AG04449 (cell line): ENCODE measurements at regions not wholly inside any gene's neighbourhood (a gene's known extent, or its start where the extent isn't known, plus 50 kb on each side); places are given as distances from the start of the nearest gene placed in this dataset.
A peak's percentile ranks its signal among the peaks of the same experiment; 100 is the strongest.
"Not testable (repeated sequence)": the region's sequence is repeated elsewhere in the genome, so short reads cannot be mapped to it uniquely, and the experiment has no call there.

Experiments used
- CTCF ChIA-PET: fragments of 350-600 bp; formaldehyde crosslinking; extraction: SDS; loops from one replicate; lab custom pipeline; 2021; ENCODE audit warnings: antibody characterized with exemption; lab: Yijun Ruan, JAX
- POLR2A ChIA-PET: fragments of 400-600, 350-600 bp; formaldehyde crosslinking; extraction: SDS; loops from one replicate; lab custom pipeline; 2020; ENCODE audit warnings: antibody characterized with exemption, inconsistent platforms; lab: Yijun Ruan, JAX
- DNase-seq: peaks from one replicate; pipeline ENCODE4 v3.0.0-alpha.2; 2010; ENCODE audit warnings: low read depth, low spot score
- H3K4me3 ChIP-seq: 2 replicates; pipeline ENCODE4 v1.5.1; 2011; ENCODE audit warnings: low read depth, mild to moderate bottlenecking, control low read depth, low read length
- TF ChIP-seq, protein P1 (sequence below): IDR thresholded peaks from one replicate; pipeline ENCODE4 v1.5.1; 2011; ENCODE audit warnings: mild to moderate bottlenecking, moderate library complexity, low read length, control low read depth, inconsistent platforms; ENCODE audit not compliant: insufficient read depth; ENCODE audit errors: missing control alignments

DNA sequence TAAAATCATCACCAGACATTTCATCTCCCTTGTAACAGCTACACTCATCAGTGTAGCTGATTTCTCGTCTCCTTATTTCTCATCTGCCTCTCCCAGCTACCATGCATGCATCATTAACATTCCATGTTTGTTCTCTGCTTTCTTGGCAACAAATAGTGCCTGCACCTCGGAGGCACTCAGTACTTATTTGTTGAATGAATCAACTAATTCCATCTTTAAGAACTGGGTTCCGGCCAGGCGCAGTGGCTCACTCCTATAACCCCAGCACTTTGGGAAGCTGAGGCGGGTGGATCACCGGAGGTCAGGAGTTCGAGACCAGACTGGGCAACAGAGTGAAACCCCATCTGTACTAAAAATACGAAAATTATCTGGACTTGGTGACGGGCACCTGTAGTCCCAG lies 63.9 kb upstream of the GTF3A start:
- no peak overlapping the region for H3K4me3 ChIP-seq
- TF ChIP-seq, protein P1, sequence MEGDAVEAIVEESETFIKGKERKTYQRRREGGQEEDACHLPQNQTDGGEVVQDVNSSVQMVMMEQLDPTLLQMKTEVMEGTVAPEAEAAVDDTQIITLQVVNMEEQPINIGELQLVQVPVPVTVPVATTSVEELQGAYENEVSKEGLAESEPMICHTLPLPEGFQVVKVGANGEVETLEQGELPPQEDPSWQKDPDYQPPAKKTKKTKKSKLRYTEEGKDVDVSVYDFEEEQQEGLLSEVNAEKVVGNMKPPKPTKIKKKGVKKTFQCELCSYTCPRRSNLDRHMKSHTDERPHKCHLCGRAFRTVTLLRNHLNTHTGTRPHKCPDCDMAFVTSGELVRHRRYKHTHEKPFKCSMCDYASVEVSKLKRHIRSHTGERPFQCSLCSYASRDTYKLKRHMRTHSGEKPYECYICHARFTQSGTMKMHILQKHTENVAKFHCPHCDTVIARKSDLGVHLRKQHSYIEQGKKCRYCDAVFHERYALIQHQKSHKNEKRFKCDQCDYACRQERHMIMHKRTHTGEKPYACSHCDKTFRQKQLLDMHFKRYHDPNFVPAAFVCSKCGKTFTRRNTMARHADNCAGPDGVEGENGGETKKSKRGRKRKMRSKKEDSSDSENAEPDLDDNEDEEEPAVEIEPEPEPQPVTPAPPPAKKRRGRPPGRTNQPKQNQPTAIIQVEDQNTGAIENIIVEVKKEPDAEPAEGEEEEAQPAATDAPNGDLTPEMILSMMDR = no peak
- POLR2A ChIA-PET = no interaction called here
- no peak for DNase-seq
- CTCF ChIA-PET = interaction anchor here (0.6 to 10.8 kb wide), 27 partner anchors 11 to 654 kb away, joined by 3 to 457 read pairs (median 9); partner anchors contain the start of gene URAD

DNA sequence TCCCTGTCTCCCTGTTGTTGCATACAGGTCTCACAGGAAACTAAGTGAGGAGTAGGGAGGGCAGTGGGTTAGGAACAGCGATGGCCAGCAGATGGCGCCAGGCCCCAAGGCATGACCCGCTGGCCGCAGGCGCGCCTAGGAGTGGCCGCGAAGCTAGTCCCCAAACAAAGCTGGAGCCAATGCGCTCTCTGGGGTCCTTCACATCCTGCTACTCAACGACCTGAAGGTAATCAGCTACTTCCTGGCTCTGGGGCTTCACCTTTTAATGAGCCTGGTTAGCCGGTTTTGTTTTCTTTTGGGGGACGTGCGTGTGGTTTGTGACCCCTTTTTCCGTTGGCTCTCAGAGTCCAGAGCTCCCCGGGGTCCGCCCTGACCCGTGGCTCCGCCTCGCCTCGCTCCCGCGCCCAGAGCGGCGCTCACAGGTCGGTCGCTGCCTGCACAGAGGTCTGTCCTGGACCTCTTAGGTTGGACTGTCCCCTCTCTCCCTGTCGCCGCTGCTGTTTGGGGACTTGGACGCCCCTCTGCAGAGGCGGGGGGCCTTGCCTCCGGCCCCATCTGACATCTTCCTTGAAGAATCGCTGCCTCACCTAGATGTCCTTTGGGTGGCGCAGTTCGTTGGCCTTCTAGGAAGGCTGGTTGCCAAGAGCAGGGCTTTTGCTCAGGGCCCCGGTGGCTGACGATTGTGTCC lies 62.2 kb upstream of the GTF3A start:
- POLR2A ChIA-PET = no interaction called here
- DNase-seq = no peak
- H3K4me3 ChIP-seq = peak overlapping the region; percentile 64
- TF ChIP-seq, protein P1 = peak; percentile 97
- CTCF ChIA-PET = interaction anchor here (0.6 to 10.8 kb wide), 72 partner anchors 8 to 1949 kb away, joined by 3 to 457 read pairs (median 4); partner anchors contain the start of genes GTF3A, MTIF3 and URAD

DNA sequence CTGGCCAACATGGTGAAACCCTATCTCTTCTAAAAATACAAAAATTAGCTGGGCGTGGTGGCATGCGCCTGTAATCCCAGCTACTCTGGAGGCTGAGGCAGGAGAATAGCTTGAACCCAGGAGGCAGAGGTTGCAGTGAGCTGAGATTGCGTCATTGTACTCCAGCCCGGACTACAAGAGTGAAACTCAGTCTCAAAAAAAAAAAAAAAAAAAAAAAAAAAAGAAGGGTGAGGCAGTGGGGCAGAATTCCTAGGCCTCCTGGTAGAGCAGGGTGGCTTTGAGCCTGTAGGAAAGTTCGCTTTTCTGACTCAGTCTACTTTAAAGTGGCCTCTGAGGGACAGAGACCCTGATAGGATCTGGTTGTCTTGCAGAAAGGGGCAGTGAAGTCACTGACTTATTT lies 60.8 kb upstream of the GTF3A start:
- H3K4me3 ChIP-seq, DNase-seq, POLR2A ChIA-PET: not testable (repeated sequence)
- CTCF ChIA-PET = interaction anchor here (2.3 to 10.8 kb wide), 10 partner anchors 14 to 620 kb away, joined by 22 to 457 read pairs (median 142); partner anchors contain the start of genes GTF3A and URAD

DNA sequence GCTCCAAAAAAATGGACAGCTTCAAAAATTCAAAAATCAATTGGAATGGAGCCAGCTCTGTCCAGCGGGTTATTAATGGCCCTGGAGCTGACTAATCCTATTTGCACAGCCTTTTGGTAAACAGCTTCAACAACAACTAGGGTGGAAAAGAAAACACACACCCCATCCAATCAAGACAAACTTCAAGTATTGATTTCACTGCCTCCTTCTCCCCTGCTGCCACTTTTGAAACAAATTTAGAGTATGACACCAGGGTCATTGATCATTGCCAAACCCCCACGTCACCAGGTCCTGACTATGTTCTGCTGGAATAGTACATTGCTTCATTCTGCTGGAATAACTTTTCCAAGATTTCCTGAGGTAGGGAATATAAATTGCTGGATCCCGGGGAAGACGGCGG lies 56.8 kb upstream of the GTF3A start:
- no peak overlapping the region for H3K4me3 ChIP-seq
- no peak for DNase-seq
- POLR2A ChIA-PET = no interaction called here
- CTCF ChIA-PET = interaction anchor here (1.5 to 10.8 kb wide), 6 partner anchors 9 to 617 kb away, joined by 4 to 327 read pairs (median 102); partner anchors contain the start of gene URAD
- TF ChIP-seq, protein P1 = no peak

- DNase-seq = no peak
- ChIA-PET CTCF (interaction anchor here (0.8 to 2.0 kb wide), 6 partner anchors 8 to 584 kb away, joined by 3 to 10 read pairs (median 4); no protein-coding TSS in a partner anchor), POLR2A (no interaction called here)
- TF ChIP-seq, protein P1 = no peak
- H3K4me3 ChIP-seq = no peak overlapping the region
These were observed 54.0 kb upstream of the GTF3A start for GRCh38 chr13:27370305-27370872.

DNA sequence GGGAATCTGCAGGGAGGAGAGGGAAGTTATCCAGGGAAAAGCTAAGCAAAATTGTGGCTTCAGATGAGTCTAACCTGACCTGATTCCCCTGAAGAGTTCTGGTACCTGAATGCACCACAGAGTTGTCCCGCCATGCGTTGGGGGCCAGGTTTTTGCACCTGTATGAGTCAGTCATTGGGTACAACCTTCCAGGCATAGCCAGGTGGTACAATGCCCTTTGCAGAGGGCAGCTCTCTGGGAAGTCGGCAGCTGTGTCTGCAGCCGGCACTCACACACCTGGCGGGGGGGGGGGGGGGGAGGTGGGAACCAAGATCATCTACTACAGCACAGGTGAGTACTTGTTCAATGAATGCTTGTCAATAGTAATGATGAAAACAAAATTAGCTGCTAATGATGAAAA lies 52.5 kb upstream of the GTF3A start:
- no peak overlapping the region for H3K4me3 ChIP-seq
- ChIA-PET POLR2A (no interaction called here), CTCF (interaction anchor here (1.0 to 14.4 kb wide), 9 partner anchors 9 to 612 kb away, joined by 3 to 294 read pairs (median 4); partner anchors contain the start of gene URAD)
- no peak for DNase-seq
- TF ChIP-seq, protein P1 = no peak
